H9 (cell line): ENCODE measurements at regions not wholly inside any gene's neighbourhood (a gene's known extent, or its start where the extent isn't known, plus 50 kb on each side); places are given as distances from the start of the nearest gene placed in this dataset.

ENCODE experiments used
- DNase-seq: peaks from one replicate; pipeline ENCODE4 v3.0.0-alpha.2; 2017
- H2AFZ ChIP-seq: one replicate; pipeline ENCODE4 v1.6.1; 2013; ENCODE audit warnings: mild to moderate bottlenecking, low read length, control low read depth, moderate library complexity
- H2AK5ac ChIP-seq: 2 replicates; pipeline ENCODE4 v1.6.1; 2013; ENCODE audit warnings: low read length, control low read depth, mixed read lengths; ENCODE audit not compliant: insufficient read length
- H2BK120ac ChIP-seq: one replicate; pipeline ENCODE4 v1.6.1; 2013; ENCODE audit warnings: low read depth, mild to moderate bottlenecking, low read length, control low read depth, inconsistent platforms; ENCODE audit not compliant: poor library complexity, severe bottlenecking
- H2BK12ac ChIP-seq: 2 replicates; pipeline ENCODE4 v1.6.1; 2013; ENCODE audit warnings: low read length, control low read depth, mixed read lengths, low read depth; ENCODE audit not compliant: insufficient read length
- H2BK15ac ChIP-seq: 2 replicates; pipeline ENCODE4 v1.6.1; 2013; ENCODE audit warnings: low read depth, low read length, control low read depth
- H2BK20ac ChIP-seq: one replicate; pipeline ENCODE4 v1.6.1; 2013; ENCODE audit warnings: low read depth, mild to moderate bottlenecking, low read length, control low read depth, inconsistent platforms; ENCODE audit not compliant: poor library complexity, severe bottlenecking
- H2BK5ac ChIP-seq: 2 replicates; pipeline ENCODE4 v1.6.1; 2013; ENCODE audit warnings: low read length, control low read depth, mixed read lengths; ENCODE audit not compliant: insufficient read length
- H3K14ac ChIP-seq: 2 replicates; pipeline ENCODE4 v1.6.1; 2013; ENCODE audit warnings: low read length, control low read depth; ENCODE audit not compliant: insufficient read depth
- H3K18ac ChIP-seq: 2 replicates; pipeline ENCODE4 v1.6.1; 2013; ENCODE audit warnings: low read depth, mild to moderate bottlenecking, mixed read lengths, low read length, control low read depth; ENCODE audit not compliant: insufficient read length
- H3K23ac ChIP-seq: 2 replicates; pipeline ENCODE4 v1.6.1; 2013; ENCODE audit warnings: low read length, control low read depth, mixed read lengths, low read depth; ENCODE audit not compliant: insufficient read length
- H3K23me2 ChIP-seq: 2 replicates; pipeline ENCODE4 v1.6.1; 2013; ENCODE audit warnings: low read depth, mild to moderate bottlenecking, mixed read lengths, low read length, control low read depth; ENCODE audit not compliant: insufficient read length, poor library complexity, severe bottlenecking
- H3K27ac ChIP-seq: 2 replicates; pipeline ENCODE4 v1.5.1; 2013; ENCODE audit warnings: low read length, control low read depth, mixed read lengths, low read depth; ENCODE audit not compliant: insufficient read length
- H3K27me3 ChIP-seq: 2 replicates; pipeline ENCODE4 v1.6.1; 2013; ENCODE audit warnings: low read length, control low read depth, inconsistent platforms; ENCODE audit not compliant: insufficient read depth
- H3K4ac ChIP-seq: 2 replicates; pipeline ENCODE4 v1.6.1; 2013; ENCODE audit warnings: low read depth, mild to moderate bottlenecking, control low read depth, inconsistent platforms, low read length, moderate library complexity
- H3K4me1 ChIP-seq: 2 replicates; pipeline ENCODE4 v1.6.1; 2013; ENCODE audit warnings: low read length, control low read depth, inconsistent platforms; ENCODE audit not compliant: insufficient read depth
- H3K4me2 ChIP-seq: 2 replicates; pipeline ENCODE4 v1.6.1; 2013; ENCODE audit warnings: low read length, control low read depth, mixed read lengths; ENCODE audit not compliant: insufficient read length, insufficient read depth
- H3K56ac ChIP-seq: 2 replicates; pipeline ENCODE4 v1.6.1; 2013; ENCODE audit warnings: low read depth, mild to moderate bottlenecking, mixed read lengths, low read length, control low read depth; ENCODE audit not compliant: insufficient read length
- H3K79me1 ChIP-seq: 2 replicates; pipeline ENCODE4 v1.6.1; 2013; ENCODE audit warnings: low read depth, mild to moderate bottlenecking, moderate library complexity, low read length, control low read depth, inconsistent platforms; ENCODE audit not compliant: insufficient read depth, poor library complexity, severe bottlenecking
- H3K79me2 ChIP-seq: 2 replicates; pipeline ENCODE4 v1.6.1; 2013; ENCODE audit warnings: low read length, control low read depth, inconsistent platforms; ENCODE audit not compliant: insufficient read depth
- H3K9ac ChIP-seq: 2 replicates; pipeline ENCODE4 v1.6.1; 2013; ENCODE audit warnings: low read length, control low read depth, mixed read lengths; ENCODE audit not compliant: insufficient read length; ENCODE audit errors: extremely low read depth
- H3K9me3 ChIP-seq: one replicate; pipeline ENCODE4 v1.6.1; 2013; ENCODE audit warnings: low read depth, low read length, inconsistent platforms; ENCODE audit not compliant: control insufficient read depth
- H3T11ph ChIP-seq: one replicate; pipeline ENCODE4 v1.6.1; 2013; ENCODE audit warnings: mild to moderate bottlenecking, low read length, control low read depth, inconsistent platforms
- H4K20me1 ChIP-seq: one replicate; pipeline ENCODE4 v1.6.1; 2013; ENCODE audit not compliant: control insufficient read depth, insufficient read length, insufficient read depth
- H4K5ac ChIP-seq: 2 replicates; pipeline ENCODE4 v1.6.1; 2013; ENCODE audit warnings: low read depth, mild to moderate bottlenecking, mixed read lengths, low read length, control low read depth; ENCODE audit not compliant: insufficient read length
- H4K8ac ChIP-seq: replicated peaks from 2 replicates; pipeline ENCODE4 v1.6.1; 2013; ENCODE audit warnings: low read length, control low read depth, mixed read lengths, low read depth; ENCODE audit not compliant: insufficient read length
- H4K91ac ChIP-seq: 2 replicates; pipeline ENCODE4 v1.6.1; 2013; ENCODE audit warnings: low read depth, mild to moderate bottlenecking, moderate library complexity, mixed read lengths, low read length, control low read depth; ENCODE audit not compliant: insufficient read length
- H3K27ac Mint-ChIP-seq, 3 experiments: 2 replicates in 2 of 3; 3 replicates in 1 of 3; pipeline ENCODE4 v1.8.0; 2020 to 2021; ENCODE audit warnings: mixed read lengths in 3 of 3, mild to moderate bottlenecking in 1 of 3, moderate library complexity in 1 of 3
- H3K27me3 Mint-ChIP-seq: 2 replicates; pipeline ENCODE4 v1.8.0; 2021; ENCODE audit warnings: low read depth, mild to moderate bottlenecking, moderate library complexity, mixed read lengths
- H3K36me3 Mint-ChIP-seq, 3 experiments: 2 replicates in 2 of 3; 3 replicates in 1 of 3; pipeline ENCODE4 v1.8.0; 2020 to 2021; ENCODE audit warnings: low read depth in 3 of 3, mixed read lengths in 3 of 3; ENCODE audit not compliant: insufficient read depth in 1 of 3
- H3K4me1 Mint-ChIP-seq, 2 experiments: 2 replicates each; pipeline ENCODE4 v1.8.0; 2020; ENCODE audit warnings: mixed read lengths in 2 of 2
- H3K4me3 Mint-ChIP-seq, 2 experiments: 2 replicates in 1 of 2; 3 replicates in 1 of 2; pipeline ENCODE4 v1.8.0; 2020 to 2021; ENCODE audit warnings: mild to moderate bottlenecking in 2 of 2, mixed read lengths in 2 of 2, moderate library complexity in 1 of 2
- H3K9me3 Mint-ChIP-seq, 2 experiments: 2 replicates in 1 of 2; 3 replicates in 1 of 2; pipeline ENCODE4 v1.8.0; 2020; ENCODE audit warnings: mild to moderate bottlenecking in 2 of 2, mixed read lengths in 2 of 2, moderate library complexity in 1 of 2
- WGBS: extraction: QIAGEN DNeasy Blood & Tissue Kit; methylation state at CpG from one replicate; pipeline ENCODE4 v1.1.7; 2013; ENCODE audit warnings: missing lambda C conversion rate, low lambda C conversion rate, mixed read lengths; ENCODE audit not compliant: insufficient read length; ENCODE audit errors: extremely low coverage; 5-methylcytosine and 5-hydroxymethylcytosine counted together
- TF ChIP-seq, protein P1 (sequence below): fragments of 200-600 bp; sonication (generic); conservative IDR thresholded peaks from 3 replicates; pipeline ENCODE4 v1.8.0; 2021; ENCODE audit warnings: antibody characterized with exemption, mild to moderate bottlenecking

DNA sequence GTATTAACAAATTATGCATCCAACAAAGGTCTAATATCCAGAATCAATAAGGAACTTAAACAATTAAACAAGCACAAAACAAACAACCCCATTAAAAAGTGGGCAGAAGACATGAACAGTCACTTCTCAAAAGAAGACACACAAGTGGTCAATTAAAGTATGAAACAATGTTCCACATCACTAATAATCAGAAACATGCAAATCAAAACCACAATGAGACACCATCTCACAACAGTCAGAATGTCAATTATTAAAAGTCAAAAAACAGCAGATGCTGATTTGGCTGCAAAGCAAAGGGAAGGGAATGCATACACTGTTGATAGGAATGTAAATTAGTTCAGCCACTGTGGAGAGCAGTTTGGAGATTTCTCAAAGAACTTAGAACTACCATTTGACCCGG lies 129.3 kb downstream of the PFDN4 start:
- H3K9ac ChIP-seq = no peak overlapping the region
- no peaks in the 10 kb centered on the region for H3K79me2 ChIP-seq
- Mint-ChIP-seq H3K4me3 (no peak overlapping the region), H3K9me3 (no peaks in the 10 kb centered on the region; a peak in 1 of 5 replicates), H3K4me1 (no peaks in the 10 kb centered on the region; a peak in 1 of 4 replicates), H3K27ac (no peak overlapping the region), H3K27me3 (no peaks in the 10 kb centered on the region; the same call in 1 of the 2 replicates), H3K36me3 (peaks cover 0 to 5% (median 0%) of the 10 kb centered on the region in 3 experiments; a peak in 2 of 7 replicates)
- no peak overlapping the region for H3K56ac ChIP-seq
- no peak overlapping the region for H4K5ac ChIP-seq
- no peaks in the 10 kb centered on the region for H4K20me1 ChIP-seq
- no CpG with 5 or more reads among the region's 1 CpG for WGBS
- no peak overlapping the region for H2BK15ac ChIP-seq
- no peak for DNase-seq
- no peaks in the 10 kb centered on the region for H3K4me1 ChIP-seq
- H2AFZ ChIP-seq = no peak overlapping the region
- H2BK20ac ChIP-seq = no peak overlapping the region
- TF ChIP-seq, protein P1, sequence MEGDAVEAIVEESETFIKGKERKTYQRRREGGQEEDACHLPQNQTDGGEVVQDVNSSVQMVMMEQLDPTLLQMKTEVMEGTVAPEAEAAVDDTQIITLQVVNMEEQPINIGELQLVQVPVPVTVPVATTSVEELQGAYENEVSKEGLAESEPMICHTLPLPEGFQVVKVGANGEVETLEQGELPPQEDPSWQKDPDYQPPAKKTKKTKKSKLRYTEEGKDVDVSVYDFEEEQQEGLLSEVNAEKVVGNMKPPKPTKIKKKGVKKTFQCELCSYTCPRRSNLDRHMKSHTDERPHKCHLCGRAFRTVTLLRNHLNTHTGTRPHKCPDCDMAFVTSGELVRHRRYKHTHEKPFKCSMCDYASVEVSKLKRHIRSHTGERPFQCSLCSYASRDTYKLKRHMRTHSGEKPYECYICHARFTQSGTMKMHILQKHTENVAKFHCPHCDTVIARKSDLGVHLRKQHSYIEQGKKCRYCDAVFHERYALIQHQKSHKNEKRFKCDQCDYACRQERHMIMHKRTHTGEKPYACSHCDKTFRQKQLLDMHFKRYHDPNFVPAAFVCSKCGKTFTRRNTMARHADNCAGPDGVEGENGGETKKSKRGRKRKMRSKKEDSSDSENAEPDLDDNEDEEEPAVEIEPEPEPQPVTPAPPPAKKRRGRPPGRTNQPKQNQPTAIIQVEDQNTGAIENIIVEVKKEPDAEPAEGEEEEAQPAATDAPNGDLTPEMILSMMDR = no peak
- no peak overlapping the region for H3K14ac ChIP-seq
- H3K27me3 ChIP-seq = no peaks in the 10 kb centered on the region
- H3K4ac ChIP-seq = no peak overlapping the region
- H3K9me3 ChIP-seq = no peaks in the 10 kb centered on the region
- no peak overlapping the region for H3K4me2 ChIP-seq
- H3T11ph ChIP-seq = no peak overlapping the region
- no peaks in the 10 kb centered on the region for H3K79me1 ChIP-seq
- no peak overlapping the region for H3K18ac ChIP-seq
- H2BK120ac ChIP-seq = no peak overlapping the region
- H2BK5ac ChIP-seq = no peak overlapping the region
- no peak overlapping the region for H3K23ac ChIP-seq
- H2BK12ac ChIP-seq = no peak overlapping the region
- no peak overlapping the region for H3K27ac ChIP-seq
- no peak overlapping the region for H4K8ac ChIP-seq
- no peaks in the 10 kb centered on the region for H3K23me2 ChIP-seq
- H4K91ac ChIP-seq = no peak overlapping the region
- H2AK5ac ChIP-seq = no peak overlapping the region
